Neural progenitor cell (in vitro differentiated cells): ENCODE measurements at regions not wholly inside any gene's neighbourhood (a gene's known extent, or its start where the extent isn't known, plus 50 kb on each side); places are given as distances from the start of the nearest gene placed in this dataset.

ENCODE experiments used
- DNase-seq: peaks from one replicate; pipeline ENCODE4 v3.0.0-alpha.2; 2016; ENCODE audit warnings: low spot score
- H2AFZ ChIP-seq: fragments of 200-600 bp; sonication (generic); replicated peaks from 2 replicates; pipeline ENCODE4 v1.6.1; 2016; ENCODE audit warnings: antibody characterized with exemption
- H3F3A ChIP-seq: fragments of 200-600 bp; sonication (generic); 2 replicates; pipeline ENCODE4 v1.6.1; 2016; ENCODE audit warnings: antibody characterized with exemption, low read depth
- H3K27ac ChIP-seq: fragments of 200-600 bp; sonication (generic); 2 replicates; pipeline ENCODE4 v1.5.1; 2016; ENCODE audit warnings: mild to moderate bottlenecking
- H3K27me3 ChIP-seq: fragments of 200-600 bp; sonication (generic); 2 replicates; pipeline ENCODE4 v1.6.1; 2016; ENCODE audit warnings: mild to moderate bottlenecking, moderate library complexity
- H3K36me3 ChIP-seq: fragments of 200-600 bp; sonication (generic); 2 replicates; pipeline ENCODE4 v1.5.1; 2016
- H3K4me1 ChIP-seq: fragments of 200-600 bp; sonication (generic); 2 replicates; pipeline ENCODE4 v1.6.1; 2016; ENCODE audit warnings: mixed run types
- H3K4me2 ChIP-seq: fragments of 200-600 bp; sonication (generic); 2 replicates; pipeline ENCODE4 v1.6.1; 2016
- H3K4me3 ChIP-seq: fragments of 200-600 bp; sonication (generic); 2 replicates; pipeline ENCODE4 v1.5.1; 2016
- H3K79me2 ChIP-seq: fragments of 200-600 bp; sonication (generic); 2 replicates; pipeline ENCODE4 v1.6.1; 2016; ENCODE audit warnings: low read depth
- H3K9ac ChIP-seq: fragments of 200-600 bp; sonication (generic); 2 replicates; pipeline ENCODE4 v1.6.1; 2016
- H3K9me3 ChIP-seq: fragments of 200-600 bp; sonication (generic); 2 replicates; pipeline ENCODE4 v1.5.1; 2016; ENCODE audit warnings: low read depth
- H4K20me1 ChIP-seq: fragments of 200-600 bp; sonication (generic); 2 replicates; pipeline ENCODE4 v1.6.1; 2016; ENCODE audit warnings: low read depth
- H3K27ac Mint-ChIP-seq: 3 replicates; pipeline ENCODE4 v1.8.0; 2021; ENCODE audit warnings: mixed read lengths
- H3K27me3 Mint-ChIP-seq: 2 replicates; pipeline ENCODE4 v1.8.0; 2022; ENCODE audit warnings: low read depth, mild to moderate bottlenecking, inconsistent platforms, moderate library complexity, mixed read lengths; ENCODE audit not compliant: insufficient read depth
- H3K36me3 Mint-ChIP-seq: 3 replicates; pipeline ENCODE4 v1.8.0; 2021; ENCODE audit warnings: mixed read lengths
- H3K4me1 Mint-ChIP-seq: 3 replicates; pipeline ENCODE4 v1.8.0; 2021; ENCODE audit warnings: mixed read lengths
- H3K4me3 Mint-ChIP-seq: 3 replicates; pipeline ENCODE4 v1.8.0; 2021; ENCODE audit warnings: mild to moderate bottlenecking, moderate library complexity, mixed read lengths
- H3K9me3 Mint-ChIP-seq: 3 replicates; pipeline ENCODE4 v1.8.0; 2020; ENCODE audit warnings: mixed read lengths
- CTCF ChIP-seq: fragments of 200-600 bp; sonication (generic); IDR thresholded peaks from 2 replicates; pipeline ENCODE4 v1.5.1; 2017; ENCODE audit warnings: antibody characterized with exemption, mild to moderate bottlenecking
- EZH2 ChIP-seq: fragments of 200-600 bp; sonication (generic); IDR thresholded peaks from 2 replicates; pipeline ENCODE4 v1.6.1; 2017; ENCODE audit warnings: antibody characterized with exemption, mild to moderate bottlenecking, moderate library complexity
- EZH2phosphoT487 ChIP-seq: fragments of 200-600 bp; sonication (generic); IDR thresholded peaks from 2 replicates; pipeline ENCODE4 v1.6.1; 2017; ENCODE audit warnings: antibody characterized with exemption

- H3K4me3 ChIP-seq, result no peak overlapping the region
Measured at GRCh38 chr9:18183974-18184373, 290.0 kb upstream of the ADAMTSL1 start.

GRCh38 chr9:18184401-18184800 is 289.6 kb upstream of the ADAMTSL1 start:
- Histone ChIP-seq H3K9ac (no peak overlapping the region), H3K36me3 (no peaks in the 10 kb centered on the region), H3K79me2 (no peaks in the 10 kb centered on the region), H3K4me1 (no peaks in the 10 kb centered on the region), H3K4me2 (no peak overlapping the region), H3K27ac (no peak overlapping the region), H4K20me1 (no peaks in the 10 kb centered on the region), H3F3A (no peaks in the 10 kb centered on the region), H3K9me3 (no peaks in the 10 kb centered on the region), H3K4me3 (no peak overlapping the region), H2AFZ (no peak overlapping the region), H3K27me3 (no peaks in the 10 kb centered on the region)
- H3K27me3 Mint-ChIP-seq, result no peaks in the 10 kb centered on the region
- TF ChIP-seq EZH2, result no peak
- TF ChIP-seq CTCF, result no peak
- no peak for TF ChIP-seq EZH2phosphoT487
- H3K9me3 Mint-ChIP-seq, result peaks cover under 1% of the 10 kb centered on the region
- H3K4me1 Mint-ChIP-seq, result no peaks in the 10 kb centered on the region
- no peak overlapping the region for H3K27ac Mint-ChIP-seq
- H3K4me3 Mint-ChIP-seq, result no peak overlapping the region
- no peak for DNase-seq
- H3K36me3 Mint-ChIP-seq, result no peaks in the 10 kb centered on the region

More at GRCh38 chr9:18183974-18184373, 290.0 kb upstream of the ADAMTSL1 start:
- no peaks in the 10 kb centered on the region for H3K4me1 ChIP-seq
- Mint-ChIP-seq H3K9me3 (peaks cover 3% of the 10 kb centered on the region), H3K4me3 (no peak overlapping the region), H3K27me3 (no peaks in the 10 kb centered on the region), H3K36me3 (no peaks in the 10 kb centered on the region), H3K27ac (no peak overlapping the region), H3K4me1 (no peaks in the 10 kb centered on the region)
- H3K27me3 ChIP-seq, result no peaks in the 10 kb centered on the region
- no peaks in the 10 kb centered on the region for H3K9me3 ChIP-seq
- TF ChIP-seq EZH2phosphoT487, result no peak
- no peak for TF ChIP-seq EZH2
- TF ChIP-seq CTCF, result no peak
- H3K79me2 ChIP-seq, result no peaks in the 10 kb centered on the region
- no peak overlapping the region for H3K9ac ChIP-seq
- no peaks in the 10 kb centered on the region for H4K20me1 ChIP-seq
- no peak overlapping the region for H3K27ac ChIP-seq
- no peak overlapping the region for H2AFZ ChIP-seq
- no peak for DNase-seq
- no peaks in the 10 kb centered on the region for H3K36me3 ChIP-seq
- H3K4me2 ChIP-seq, result no peak overlapping the region
- H3F3A ChIP-seq, result no peaks in the 10 kb centered on the region

GRCh38 chr9:18185196-18185595 is 288.8 kb upstream of the ADAMTSL1 start:
- no peak overlapping the region for H3K9ac ChIP-seq
- H2AFZ ChIP-seq, result no peak overlapping the region
- no peaks in the 10 kb centered on the region for H3F3A ChIP-seq
- H3K9me3 ChIP-seq, result no peaks in the 10 kb centered on the region
- no peak overlapping the region for H3K27ac ChIP-seq
- Mint-ChIP-seq H3K36me3 (no peaks in the 10 kb centered on the region), H3K4me3 (no peak overlapping the region), H3K27me3 (no peaks in the 10 kb centered on the region), H3K27ac (no peak overlapping the region), H3K9me3 (no peaks in the 10 kb centered on the region), H3K4me1 (peaks cover 6% of the 10 kb centered on the region)
- H3K4me3 ChIP-seq, result no peak overlapping the region
- H4K20me1 ChIP-seq, result no peaks in the 10 kb centered on the region
- no peak overlapping the region for H3K4me2 ChIP-seq
- no peaks in the 10 kb centered on the region for H3K27me3 ChIP-seq
- DNase-seq, result no peak
- no peaks in the 10 kb centered on the region for H3K4me1 ChIP-seq
- no peaks in the 10 kb centered on the region for H3K79me2 ChIP-seq
- H3K36me3 ChIP-seq, result no peaks in the 10 kb centered on the region
- TF ChIP-seq EZH2phosphoT487 (no peak), CTCF (no peak), EZH2 (no peak)

GRCh38 chr9:18188971-18189370 is 285.0 kb upstream of the ADAMTSL1 start:
- no peaks in the 10 kb centered on the region for H3K27me3 Mint-ChIP-seq
- Histone ChIP-seq H3K27ac (no peak overlapping the region), H3K36me3 (no peaks in the 10 kb centered on the region), H3K4me3 (no peak overlapping the region), H3K4me2 (no peak overlapping the region), H3K79me2 (no peaks in the 10 kb centered on the region), H2AFZ (no peak overlapping the region), H3K27me3 (no peaks in the 10 kb centered on the region), H3K4me1 (no peaks in the 10 kb centered on the region), H3F3A (no peaks in the 10 kb centered on the region), H3K9ac (no peak overlapping the region), H3K9me3 (no peaks in the 10 kb centered on the region), H4K20me1 (no peaks in the 10 kb centered on the region)
- no peaks in the 10 kb centered on the region for H3K9me3 Mint-ChIP-seq
- TF ChIP-seq CTCF, result no peak
- TF ChIP-seq EZH2, result no peak
- no peak for TF ChIP-seq EZH2phosphoT487
- no peak overlapping the region for H3K4me3 Mint-ChIP-seq
- peaks cover 6% of the 10 kb centered on the region for H3K4me1 Mint-ChIP-seq
- DNase-seq, result no peak
- no peaks in the 10 kb centered on the region for H3K36me3 Mint-ChIP-seq
- no peak overlapping the region for H3K27ac Mint-ChIP-seq
